ENCODE measurements at regions not wholly inside any gene's neighbourhood (a gene's known extent, or its start where the extent isn't known, plus 50 kb on each side); places are given as distances from the start of the nearest gene placed in this dataset.

DNA sequence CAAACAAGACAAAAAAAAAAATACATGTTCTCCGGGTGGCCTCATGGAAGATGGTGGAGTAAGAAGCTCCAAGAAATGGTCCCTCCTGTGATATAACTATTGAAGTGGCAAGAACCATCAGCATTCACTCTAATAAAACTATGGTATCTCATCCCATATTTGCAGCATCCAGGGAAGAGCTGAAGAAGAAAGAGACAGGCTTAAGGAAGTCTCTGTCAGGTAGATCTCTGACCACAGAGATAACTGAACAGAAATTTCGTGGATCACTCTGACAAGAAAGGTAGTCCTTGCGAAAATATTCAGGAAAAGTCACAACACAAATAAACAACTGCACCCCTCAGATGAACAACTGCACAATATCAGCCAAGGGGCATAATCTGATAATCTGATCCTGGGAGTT is 54.6 kb upstream of the IGLL5 start:
- no peak for TF ChIP-seq CTCF (IDR thresholded peaks at IDR 0.05)
- no peak for TF ChIP-seq ZFX (IDR thresholded peaks at IDR 0.05; ENCODE audit: borderline replicate concordance)

DNA sequence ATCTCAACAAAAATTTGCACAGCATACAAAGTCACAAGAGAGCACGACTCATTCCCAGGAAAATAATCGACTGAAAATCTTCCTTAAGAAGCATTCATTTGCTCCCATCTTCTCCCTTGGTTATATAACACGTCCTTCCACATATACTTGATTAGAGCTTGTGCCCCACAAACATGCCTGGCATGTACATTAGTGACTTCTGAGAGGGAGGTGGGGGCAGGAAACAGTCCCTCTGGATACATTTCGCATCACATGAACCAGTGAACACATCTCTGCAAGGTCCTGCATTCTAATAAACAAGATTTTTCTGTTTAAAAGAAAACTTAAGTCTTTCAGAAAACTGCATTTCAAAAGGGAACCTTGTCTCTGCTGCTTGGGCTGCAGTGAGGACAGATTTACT is 54.1 kb upstream of the IGLL5 start:
- TF ChIP-seq ZFX (IDR thresholded peaks at IDR 0.05; ENCODE audit: borderline replicate concordance): no peak
- TF ChIP-seq CTCF (IDR thresholded peaks at IDR 0.05): no peak

More for the DNA sequence above, 54.6 kb upstream of the IGLL5 start:
- H3K27ac ChIP-seq: no peak overlapping the region

DNA sequence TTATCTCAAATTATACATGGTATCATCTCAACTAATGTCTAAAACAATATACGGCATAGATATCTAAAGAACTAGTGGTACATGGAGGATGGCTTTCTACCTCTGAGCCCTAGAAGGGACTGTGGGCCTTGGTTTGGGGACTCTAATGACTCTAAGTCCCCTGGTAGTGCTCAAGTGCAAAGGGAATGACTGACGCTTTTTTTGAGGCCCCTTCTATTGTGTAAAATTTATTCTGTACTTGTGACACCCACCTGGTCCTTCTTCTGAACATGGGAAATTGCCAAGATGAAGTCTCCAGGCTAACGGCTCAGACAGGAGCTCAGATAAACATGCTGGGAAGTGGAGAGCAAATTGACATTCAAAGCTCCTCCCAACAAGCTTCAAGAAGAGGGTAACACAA is 53.4 kb upstream of the IGLL5 start:
- TF ChIP-seq ZFX (IDR thresholded peaks at IDR 0.05; ENCODE audit: borderline replicate concordance): no peak
- TF ChIP-seq CTCF (IDR thresholded peaks at IDR 0.05): no peak
- H3K27ac ChIP-seq: no peak overlapping the region

More for the DNA sequence above, 54.1 kb upstream of the IGLL5 start:
- no peak overlapping the region for H3K27ac ChIP-seq

- no peak overlapping the region for H3K27ac ChIP-seq
- TF ChIP-seq CTCF (IDR thresholded peaks at IDR 0.05) (no peak), ZFX (IDR thresholded peaks at IDR 0.05; ENCODE audit: borderline replicate concordance) (no peak)
Measured at GRCh38 chr22:22834783-22835182, 52.8 kb upstream of the IGLL5 start.

- TF ChIP-seq CTCF (IDR thresholded peaks at IDR 0.05): no peak
- no peak for TF ChIP-seq ZFX (IDR thresholded peaks at IDR 0.05; ENCODE audit: borderline replicate concordance)
Measured at GRCh38 chr22:22835242-22835641, 52.4 kb upstream of the IGLL5 start.

GRCh38 chr22:22835771-22836291 is 51.8 kb upstream of the IGLL5 start:
- no peak for TF ChIP-seq ZFX (IDR thresholded peaks at IDR 0.05; ENCODE audit: borderline replicate concordance)
- TF ChIP-seq CTCF (IDR thresholded peaks at IDR 0.05): no peak

More at GRCh38 chr22:22835242-22835641, 52.4 kb upstream of the IGLL5 start:
- no peak overlapping the region for H3K27ac ChIP-seq

GRCh38 chr22:22836635-22837034 is 51.0 kb upstream of the IGLL5 start:
- no peak overlapping the region for H3K27ac ChIP-seq
- TF ChIP-seq CTCF (IDR thresholded peaks at IDR 0.05) (no peak), ZFX (IDR thresholded peaks at IDR 0.05; ENCODE audit: borderline replicate concordance) (no peak)

More at GRCh38 chr22:22835771-22836291, 51.8 kb upstream of the IGLL5 start:
- no peak overlapping the region for H3K27ac ChIP-seq
